ENCODE measurements at regions not wholly inside any gene's neighbourhood (a gene's known extent, or its start where the extent isn't known, plus 50 kb on each side); places are given as distances from the start of the nearest gene placed in this dataset.

DNA sequence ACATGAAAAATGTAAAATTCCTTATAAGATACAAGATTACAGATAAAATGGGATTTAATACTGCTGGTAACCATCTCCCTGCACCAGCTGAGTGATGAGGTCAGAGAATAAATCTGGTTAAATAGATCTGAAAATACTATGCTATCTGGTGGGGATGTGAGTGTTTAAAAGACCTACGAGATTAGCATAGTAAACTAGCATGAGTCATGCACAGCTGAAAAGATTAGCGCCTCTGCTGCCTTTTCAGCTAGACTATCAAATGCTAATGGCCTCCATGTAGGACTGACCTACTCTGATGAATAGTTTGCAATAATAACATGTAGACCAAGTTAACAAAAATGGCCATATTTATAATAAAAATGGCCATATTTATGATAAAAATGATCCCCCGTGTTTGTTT, 553.3 kb downstream of the C6orf118 start:
- no peak for DNase-seq (ENCODE audit: low read depth)
- H3K4me3 ChIP-seq (ENCODE audit: low read depth, low read length) = no peak overlapping the region
- TF ChIP-seq, protein P1, sequence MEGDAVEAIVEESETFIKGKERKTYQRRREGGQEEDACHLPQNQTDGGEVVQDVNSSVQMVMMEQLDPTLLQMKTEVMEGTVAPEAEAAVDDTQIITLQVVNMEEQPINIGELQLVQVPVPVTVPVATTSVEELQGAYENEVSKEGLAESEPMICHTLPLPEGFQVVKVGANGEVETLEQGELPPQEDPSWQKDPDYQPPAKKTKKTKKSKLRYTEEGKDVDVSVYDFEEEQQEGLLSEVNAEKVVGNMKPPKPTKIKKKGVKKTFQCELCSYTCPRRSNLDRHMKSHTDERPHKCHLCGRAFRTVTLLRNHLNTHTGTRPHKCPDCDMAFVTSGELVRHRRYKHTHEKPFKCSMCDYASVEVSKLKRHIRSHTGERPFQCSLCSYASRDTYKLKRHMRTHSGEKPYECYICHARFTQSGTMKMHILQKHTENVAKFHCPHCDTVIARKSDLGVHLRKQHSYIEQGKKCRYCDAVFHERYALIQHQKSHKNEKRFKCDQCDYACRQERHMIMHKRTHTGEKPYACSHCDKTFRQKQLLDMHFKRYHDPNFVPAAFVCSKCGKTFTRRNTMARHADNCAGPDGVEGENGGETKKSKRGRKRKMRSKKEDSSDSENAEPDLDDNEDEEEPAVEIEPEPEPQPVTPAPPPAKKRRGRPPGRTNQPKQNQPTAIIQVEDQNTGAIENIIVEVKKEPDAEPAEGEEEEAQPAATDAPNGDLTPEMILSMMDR (IDR thresholded peaks at IDR 0.05; ENCODE audit: low read depth, low read length, missing control alignments) = no peak

DNA sequence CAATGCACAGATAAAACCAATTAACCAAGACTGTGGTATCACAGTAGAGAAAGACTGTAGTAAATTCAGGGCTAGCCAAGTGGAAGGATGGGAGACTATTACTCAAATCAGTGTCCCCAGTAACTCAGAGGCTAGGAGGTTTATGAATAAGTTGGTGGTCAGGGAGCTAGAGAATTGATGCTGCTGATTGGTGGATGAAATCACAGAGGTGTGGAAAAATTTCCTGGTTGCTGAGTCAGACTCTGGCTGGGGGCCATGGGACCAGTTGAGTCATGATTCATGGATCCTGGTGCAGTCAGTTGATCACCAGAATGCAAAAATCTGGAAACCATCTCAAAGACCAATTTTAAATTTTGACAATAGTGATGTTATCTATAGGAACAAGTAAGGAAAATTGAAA, 555.9 kb downstream of the C6orf118 start:
- TF ChIP-seq, protein P1 (IDR thresholded peaks at IDR 0.05; ENCODE audit: low read depth, low read length, missing control alignments) = no peak
- H3K4me3 ChIP-seq (ENCODE audit: low read depth, low read length) = no peak overlapping the region
- no peak for DNase-seq (ENCODE audit: low read depth)

DNA sequence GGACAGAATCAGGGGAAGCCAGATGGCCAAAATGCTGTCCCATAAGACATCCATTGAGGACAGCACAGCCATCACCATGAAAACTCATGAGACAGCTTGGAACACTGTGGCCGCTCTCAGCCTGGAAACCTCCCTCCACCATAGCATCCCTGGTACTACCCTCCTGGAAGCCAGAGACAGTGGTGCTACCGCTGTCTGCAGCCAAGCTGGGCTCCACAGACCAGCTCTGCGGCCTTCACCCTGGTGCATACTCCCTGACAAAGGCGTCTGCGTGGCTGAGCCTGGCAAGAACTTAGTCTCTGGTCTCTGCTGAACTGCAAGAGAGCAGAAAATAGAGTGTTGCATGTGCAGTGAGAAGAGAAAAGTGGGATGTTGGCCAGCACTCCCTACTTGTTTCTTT, 558.0 kb downstream of the C6orf118 start:
- TF ChIP-seq, protein P1 (IDR thresholded peaks at IDR 0.05; ENCODE audit: low read depth, low read length, missing control alignments) = no peak

DNA sequence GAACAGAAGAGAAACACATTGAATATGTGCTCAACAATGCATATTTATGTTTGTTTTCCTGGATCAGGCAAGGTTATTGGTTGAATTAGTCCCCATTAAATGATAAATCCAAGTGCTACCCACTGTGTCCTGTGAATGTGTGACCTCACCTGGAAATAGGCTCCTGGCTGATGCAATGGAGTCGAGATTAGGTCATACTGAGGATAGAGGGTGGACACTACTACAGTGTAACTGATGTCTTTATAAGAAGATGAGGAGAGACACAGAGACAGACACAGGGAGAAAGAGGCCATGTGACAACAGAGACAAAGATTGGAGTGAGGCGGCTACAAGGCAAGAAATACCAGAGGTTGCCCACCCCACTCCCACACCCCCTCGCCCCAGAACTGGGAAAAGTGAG, 559.3 kb downstream of the C6orf118 start:
- DNase-seq (ENCODE audit: low read depth) = no peak
- TF ChIP-seq, protein P1 (IDR thresholded peaks at IDR 0.05; ENCODE audit: low read depth, low read length, missing control alignments) = no peak
- no peak overlapping the region for H3K4me3 ChIP-seq (ENCODE audit: low read depth, low read length)

More for the DNA sequence above, 558.0 kb downstream of the C6orf118 start:
- no peak overlapping the region for H3K4me3 ChIP-seq (ENCODE audit: low read depth, low read length)
- no peak for DNase-seq (ENCODE audit: low read depth)

DNA sequence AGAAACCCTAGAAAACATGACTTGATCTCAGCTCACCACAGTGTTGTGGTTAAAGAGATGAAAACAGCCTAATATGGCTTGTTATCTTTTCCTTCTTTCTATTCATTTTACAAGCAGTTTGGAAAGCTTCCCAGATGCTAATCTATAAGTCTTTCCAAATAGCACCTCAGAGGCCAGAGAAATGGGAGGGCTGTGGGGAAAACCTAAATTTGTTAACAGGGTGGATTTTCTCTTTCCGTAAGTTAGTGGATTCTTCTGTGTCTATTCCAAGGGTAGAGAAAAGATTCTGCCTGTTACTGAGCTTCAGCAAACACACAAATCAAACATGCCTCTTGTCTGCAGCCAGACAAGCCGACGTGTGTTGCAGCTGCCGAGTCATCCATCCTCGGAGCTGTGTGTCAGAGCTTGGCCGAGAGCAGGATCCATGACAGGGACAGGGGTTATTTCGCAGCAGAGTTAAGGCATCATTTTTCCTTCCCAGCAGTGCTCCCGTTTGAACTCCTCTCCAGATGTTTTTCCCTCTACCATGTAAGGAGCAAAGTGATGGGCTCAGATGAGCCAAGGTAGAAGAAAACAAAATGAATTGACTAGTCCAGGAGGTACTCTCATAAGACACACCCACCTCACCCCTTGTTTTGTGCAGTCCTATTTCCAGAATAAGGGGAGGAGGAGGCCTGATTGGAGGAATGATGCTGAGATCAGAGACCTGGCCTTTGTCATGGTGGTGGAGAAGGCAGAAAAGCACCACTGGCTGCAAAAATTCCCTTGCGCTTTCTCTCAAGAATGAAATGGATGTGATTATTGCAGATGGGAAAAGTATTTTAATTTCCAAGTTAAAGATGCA, 560.0 kb downstream of the C6orf118 start:
- TF ChIP-seq, protein P1 (IDR thresholded peaks at IDR 0.05; ENCODE audit: low read depth, low read length, missing control alignments) = no peak
- no peak overlapping the region for H3K4me3 ChIP-seq (ENCODE audit: low read depth, low read length)
- no peak for DNase-seq (ENCODE audit: low read depth)

DNA sequence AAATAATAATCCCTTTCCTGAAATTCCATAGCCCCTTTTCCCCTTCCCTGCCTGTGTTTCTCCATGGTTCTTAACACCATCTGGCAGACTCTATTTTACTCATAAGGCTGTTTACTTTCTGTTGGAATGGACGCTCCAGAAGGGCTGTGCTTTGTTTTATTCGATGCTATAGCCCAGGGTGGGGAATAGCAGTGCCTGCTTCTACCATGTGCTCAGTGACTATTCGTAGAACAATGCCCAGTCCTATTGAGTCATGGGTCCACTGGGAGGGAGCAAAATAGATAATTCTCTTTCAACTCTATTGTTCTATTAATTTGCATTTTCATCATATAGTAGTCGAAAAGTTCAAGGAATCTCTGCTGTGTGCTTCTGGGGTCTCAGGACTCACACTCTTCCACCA, 565.1 kb downstream of the C6orf118 start:
- DNase-seq (ENCODE audit: low read depth) = no peak
- TF ChIP-seq, protein P1 (IDR thresholded peaks at IDR 0.05; ENCODE audit: low read depth, low read length, missing control alignments) = no peak
- H3K4me3 ChIP-seq (ENCODE audit: low read depth, low read length) = no peak overlapping the region

Data from GM12864 (cell line).